Mesendoderm (in vitro differentiated cells): ENCODE measurements at regions not wholly inside any gene's neighbourhood (a gene's known extent, or its start where the extent isn't known, plus 50 kb on each side); places are given as distances from the start of the nearest gene placed in this dataset.
"Not testable (repeated sequence)": the region's sequence is repeated elsewhere in the genome, so short reads cannot be mapped to it uniquely, and the experiment has no call there.

ENCODE experiments used
- DNase-seq: peaks from one replicate; pipeline ENCODE4 v3.0.0; 2013
- H2AK5ac ChIP-seq: 2 replicates; pipeline ENCODE4 v1.6.1; 2013; ENCODE audit warnings: low read length, inconsistent platforms
- H2BK120ac ChIP-seq: 2 replicates; pipeline ENCODE4 v1.6.1; 2013; ENCODE audit warnings: low read depth, mild to moderate bottlenecking, low read length, moderate library complexity, mixed read lengths
- H2BK15ac ChIP-seq: replicated peaks from 2 replicates; pipeline ENCODE4 v1.6.1; 2013; ENCODE audit warnings: low read depth, mild to moderate bottlenecking, moderate library complexity
- H2BK5ac ChIP-seq: 2 replicates; pipeline ENCODE4 v1.6.1; 2013; ENCODE audit warnings: low read length, inconsistent platforms
- H3K18ac ChIP-seq: 2 replicates; pipeline ENCODE4 v1.6.1; 2013; ENCODE audit warnings: mild to moderate bottlenecking, low read length, mixed read lengths
- H3K23ac ChIP-seq: one replicate; pipeline ENCODE4 v1.6.1; 2013; ENCODE audit warnings: low read length
- H3K27ac ChIP-seq: 2 replicates; pipeline ENCODE4 v1.5.1; 2013; ENCODE audit warnings: low read depth, mild to moderate bottlenecking, inconsistent platforms, low read length, moderate library complexity
- H3K27me3 ChIP-seq: 2 replicates; pipeline ENCODE4 v1.6.1; 2013; ENCODE audit warnings: low read length, control low read depth, mild to moderate bottlenecking, inconsistent platforms; ENCODE audit not compliant: insufficient read depth, poor library complexity
- H3K36me3 ChIP-seq: 2 replicates; pipeline ENCODE4 v1.6.1; 2013; ENCODE audit warnings: low read length, inconsistent platforms; ENCODE audit not compliant: control insufficient read depth, insufficient read depth
- H3K4ac ChIP-seq: one replicate; pipeline ENCODE4 v1.6.1; 2013; ENCODE audit warnings: low read depth, mild to moderate bottlenecking, low read length, moderate library complexity
- H3K4me1 ChIP-seq: 2 replicates; pipeline ENCODE4 v1.6.1; 2013; ENCODE audit warnings: low read depth, low read length, inconsistent platforms; ENCODE audit not compliant: control insufficient read depth
- H3K4me2 ChIP-seq: 2 replicates; pipeline ENCODE4 v1.6.1; 2013; ENCODE audit warnings: low read length
- H3K4me3 ChIP-seq: 2 replicates; pipeline ENCODE4 v1.5.1; 2013; ENCODE audit warnings: mild to moderate bottlenecking, low read length
- H3K56ac ChIP-seq: one replicate; pipeline ENCODE4 v1.6.1; 2013; ENCODE audit warnings: low read length
- H3K79me1 ChIP-seq: 2 replicates; pipeline ENCODE4 v1.6.1; 2013; ENCODE audit warnings: low read length, inconsistent platforms
- H3K79me2 ChIP-seq: 2 replicates; pipeline ENCODE4 v1.6.1; 2013; ENCODE audit warnings: mild to moderate bottlenecking, low read length; ENCODE audit not compliant: control insufficient read depth, insufficient read depth
- H3K9ac ChIP-seq: 2 replicates; pipeline ENCODE4 v1.6.1; 2013; ENCODE audit warnings: low read length, inconsistent platforms
- H4K5ac ChIP-seq: one replicate; pipeline ENCODE4 v1.6.1; 2013; ENCODE audit warnings: low read length
- H4K8ac ChIP-seq: one replicate; pipeline ENCODE4 v1.6.1; 2013; ENCODE audit warnings: low read depth, mild to moderate bottlenecking, control low read depth, low read length, moderate library complexity
- WGBS: extraction: QIAGEN DNeasy Blood & Tissue Kit; methylation state at CpG from one replicate; pipeline ENCODE4 v1.1.7; 2013; ENCODE audit warnings: low lambda C conversion rate, missing lambda C conversion rate; ENCODE audit not compliant: insufficient coverage; ENCODE audit errors: extremely low coverage; 5-methylcytosine and 5-hydroxymethylcytosine counted together

GRCh38 chr5:126155298-126155697 lies 267.9 kb upstream of the GRAMD2B start:
- not testable (repeated sequence) for H3K36me3 ChIP-seq, H2BK120ac ChIP-seq, H3K79me2 ChIP-seq, H3K27ac ChIP-seq, H3K79me1 ChIP-seq, H3K4me2 ChIP-seq, H4K8ac ChIP-seq, DNase-seq, H3K18ac ChIP-seq, H2BK5ac ChIP-seq, H3K56ac ChIP-seq, H4K5ac ChIP-seq, H3K9ac ChIP-seq, H3K4me1 ChIP-seq, H3K4me3 ChIP-seq, H3K27me3 ChIP-seq, H3K23ac ChIP-seq, H3K4ac ChIP-seq, H2BK15ac ChIP-seq, H2AK5ac ChIP-seq
- no CpG with 5 or more reads among the region's 12 CpGs for WGBS

GRCh38 chr5:126166368-126166767 lies 256.8 kb upstream of the GRAMD2B start:
- no peak overlapping the region for H2BK15ac ChIP-seq
- H3K79me2 ChIP-seq: no peaks in the 10 kb centered on the region
- H3K9ac ChIP-seq: no peak overlapping the region
- no peak overlapping the region for H3K18ac ChIP-seq
- no peaks in the 10 kb centered on the region for H3K36me3 ChIP-seq
- no peak overlapping the region for H3K4me3 ChIP-seq
- no peak overlapping the region for H3K4me2 ChIP-seq
- no CpG with 5 or more reads among the region's 1 CpG for WGBS
- no peak overlapping the region for H3K56ac ChIP-seq
- H3K79me1 ChIP-seq: no peaks in the 10 kb centered on the region
- no peak for DNase-seq
- H3K4me1 ChIP-seq: no peaks in the 10 kb centered on the region
- H2AK5ac ChIP-seq: no peak overlapping the region
- no peak overlapping the region for H2BK120ac ChIP-seq
- no peaks in the 10 kb centered on the region for H3K27me3 ChIP-seq
- H4K8ac ChIP-seq: no peak overlapping the region
- no peak overlapping the region for H4K5ac ChIP-seq
- H2BK5ac ChIP-seq: no peak overlapping the region
- H3K23ac ChIP-seq: no peak overlapping the region
- H3K4ac ChIP-seq: no peak overlapping the region
- H3K27ac ChIP-seq: no peak overlapping the region

- Histone ChIP-seq H4K8ac (no peak overlapping the region), H3K27ac (no peak overlapping the region), H2BK120ac (no peak overlapping the region), H3K4ac (no peak overlapping the region), H3K27me3 (no peaks in the 10 kb centered on the region), H3K9ac (no peak overlapping the region), H3K4me2 (no peak overlapping the region), H3K36me3 (no peaks in the 10 kb centered on the region), H2AK5ac (no peak overlapping the region), H3K4me3 (no peak overlapping the region), H3K4me1 (no peaks in the 10 kb centered on the region), H3K18ac (no peak overlapping the region), H2BK15ac (no peak overlapping the region), H3K79me1 (no peaks in the 10 kb centered on the region), H3K79me2 (no peaks in the 10 kb centered on the region), H4K5ac (no peak overlapping the region), H3K23ac (no peak overlapping the region), H3K56ac (no peak overlapping the region), H2BK5ac (no peak overlapping the region)
- DNase-seq: no peak
- no CpG with 5 or more reads among the region's 1 CpG for WGBS
These were observed 254.4 kb upstream of the GRAMD2B start for GRCh38 chr5:126168785-126169184.

GRCh38 chr5:126171916-126172315 lies 251.3 kb upstream of the GRAMD2B start:
- Histone ChIP-seq H3K79me1 (no peaks in the 10 kb centered on the region), H3K27ac (no peak overlapping the region), H2AK5ac (no peak overlapping the region), H3K18ac (no peak overlapping the region), H3K4me2 (no peak overlapping the region), H3K9ac (no peak overlapping the region), H4K5ac (no peak overlapping the region), H3K23ac (no peak overlapping the region), H4K8ac (no peak overlapping the region), H3K79me2 (no peaks in the 10 kb centered on the region), H2BK15ac (no peak overlapping the region), H3K4me1 (no peaks in the 10 kb centered on the region), H2BK120ac (no peak overlapping the region), H3K36me3 (no peaks in the 10 kb centered on the region), H2BK5ac (no peak overlapping the region), H3K4me3 (no peak overlapping the region), H3K27me3 (no peaks in the 10 kb centered on the region), H3K56ac (no peak overlapping the region), H3K4ac (no peak overlapping the region)
- WGBS: no CpG with 5 or more reads among the region's 3 CpGs
- no peak for DNase-seq

- H2AK5ac ChIP-seq: no peak overlapping the region
- no peaks in the 10 kb centered on the region for H3K79me1 ChIP-seq
- no peak overlapping the region for H3K56ac ChIP-seq
- H3K18ac ChIP-seq: no peak overlapping the region
- H3K27me3 ChIP-seq: no peaks in the 10 kb centered on the region
- H3K4ac ChIP-seq: no peak overlapping the region
- H3K23ac ChIP-seq: no peak overlapping the region
- no peak overlapping the region for H2BK120ac ChIP-seq
- H3K36me3 ChIP-seq: no peaks in the 10 kb centered on the region
- H3K4me2 ChIP-seq: no peak overlapping the region
- DNase-seq: no peak
- H4K5ac ChIP-seq: no peak overlapping the region
- H2BK15ac ChIP-seq: no peak overlapping the region
- no peaks in the 10 kb centered on the region for H3K79me2 ChIP-seq
- no CpG with 5 or more reads among the region's 1 CpG for WGBS
- no peak overlapping the region for H3K4me3 ChIP-seq
- H4K8ac ChIP-seq: no peak overlapping the region
- H3K9ac ChIP-seq: no peak overlapping the region
- no peaks in the 10 kb centered on the region for H3K4me1 ChIP-seq
- no peak overlapping the region for H2BK5ac ChIP-seq
- no peak overlapping the region for H3K27ac ChIP-seq
These were observed 250.4 kb upstream of the GRAMD2B start for GRCh38 chr5:126172812-126173211.

- Histone ChIP-seq H4K8ac (no peak overlapping the region), H3K4me2 (no peak overlapping the region), H3K4me1 (no peaks in the 10 kb centered on the region), H3K79me2 (no peaks in the 10 kb centered on the region), H3K36me3 (no peaks in the 10 kb centered on the region), H2AK5ac (no peak overlapping the region), H3K9ac (no peak overlapping the region), H3K18ac (no peak overlapping the region), H2BK5ac (no peak overlapping the region), H2BK120ac (no peak overlapping the region), H3K4me3 (no peak overlapping the region), H3K27ac (no peak overlapping the region), H2BK15ac (no peak overlapping the region), H3K79me1 (no peaks in the 10 kb centered on the region), H3K4ac (no peak overlapping the region), H3K23ac (no peak overlapping the region), H3K56ac (no peak overlapping the region), H4K5ac (no peak overlapping the region), H3K27me3 (no peaks in the 10 kb centered on the region)
- no peak for DNase-seq
These were observed 244.7 kb upstream of the GRAMD2B start for GRCh38 chr5:126178521-126178920.
